Mononuclear cell (primary cell): ENCODE measurements at regions not wholly inside any gene's neighbourhood (a gene's known extent, or its start where the extent isn't known, plus 50 kb on each side); places are given as distances from the start of the nearest gene placed in this dataset.

Source experiments
- H3K27me3 ChIP-seq: 2 replicates; pipeline ENCODE4 v1.6.0; 2011; ENCODE audit warnings: low read length, control low read depth; ENCODE audit not compliant: insufficient read depth
- H3K4me1 ChIP-seq: 2 replicates; pipeline ENCODE4 v1.5.1; 2011; ENCODE audit warnings: mild to moderate bottlenecking, low read length, control low read depth; ENCODE audit not compliant: insufficient read depth
- H3K4me3 ChIP-seq: 2 replicates; pipeline ENCODE4 v1.5.1; 2011; ENCODE audit warnings: mild to moderate bottlenecking, low read length, moderate library complexity
- H3K9me3 ChIP-seq: 2 replicates; pipeline ENCODE4 v1.5.1; 2011; ENCODE audit warnings: low read depth, mild to moderate bottlenecking, control low read depth, low read length

DNA sequence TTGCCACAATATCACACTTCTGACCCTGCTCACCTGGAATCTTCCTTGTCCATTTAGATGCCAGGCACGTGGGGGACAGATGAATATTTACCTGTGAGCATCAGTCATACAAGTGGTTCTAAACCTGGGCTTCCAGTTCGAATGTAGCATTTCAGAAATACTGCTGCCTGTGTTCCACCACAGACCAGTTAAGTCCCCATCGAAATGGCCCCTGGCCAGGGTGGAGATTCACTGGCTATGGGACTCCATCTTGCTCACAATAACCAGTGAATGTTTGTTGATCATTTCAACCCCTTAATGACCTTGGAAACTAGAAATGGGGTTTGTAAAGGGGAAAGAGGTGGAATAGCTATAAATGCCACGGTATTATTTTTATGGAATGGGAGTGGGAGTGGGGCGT, 73.8 kb downstream of the CLDN34 start:
- no peaks in the 10 kb centered on the region for H3K9me3 ChIP-seq
- no peaks in the 10 kb centered on the region for H3K27me3 ChIP-seq

DNA sequence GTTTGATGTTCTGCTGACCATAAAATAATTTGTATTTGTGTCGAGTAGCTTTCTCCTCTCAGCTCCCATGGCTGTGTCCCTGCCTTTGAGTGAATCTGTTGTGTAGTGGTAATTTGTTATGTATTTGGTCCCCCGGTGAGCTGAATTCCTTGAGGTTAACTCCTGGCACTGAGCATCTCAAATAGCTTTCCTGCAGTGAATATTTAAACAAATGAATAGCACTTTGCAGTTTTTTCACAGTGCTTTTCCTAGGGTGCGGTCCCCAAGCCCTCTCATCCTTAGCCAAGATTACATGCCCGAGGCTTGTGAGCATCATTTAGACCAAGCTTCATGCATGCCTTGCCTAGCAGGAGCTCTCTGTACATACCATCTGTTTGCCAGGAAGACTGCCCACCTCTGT, 74.2 kb downstream of the CLDN34 start:
- Histone ChIP-seq H3K4me1 (no peaks in the 10 kb centered on the region), H3K27me3 (no peaks in the 10 kb centered on the region), H3K4me3 (no peak overlapping the region), H3K9me3 (no peaks in the 10 kb centered on the region)

More for the DNA sequence above, 73.8 kb downstream of the CLDN34 start:
- no peaks in the 10 kb centered on the region for H3K4me1 ChIP-seq
- H3K4me3 ChIP-seq, result no peak overlapping the region

DNA sequence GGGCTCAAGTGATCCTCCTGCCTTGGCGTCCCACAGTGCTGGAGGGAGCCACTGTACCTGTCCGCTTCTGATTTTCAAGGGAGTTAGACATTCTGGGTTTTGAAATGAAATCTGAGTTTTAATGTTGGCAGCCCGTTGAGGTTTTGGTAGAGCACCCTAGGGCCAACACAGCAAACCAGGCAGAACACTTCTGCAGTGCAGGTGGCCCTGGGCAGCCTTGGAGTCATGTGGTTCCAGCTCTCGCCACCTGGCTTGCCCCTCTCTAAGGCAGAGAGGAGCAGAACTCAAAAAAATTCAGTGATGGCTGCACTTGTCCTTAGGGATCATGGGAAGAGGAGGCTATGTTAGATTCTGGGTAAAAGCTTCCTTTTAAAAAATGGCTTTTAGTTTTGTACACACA, 74.9 kb downstream of the CLDN34 start:
- Histone ChIP-seq H3K27me3 (no peaks in the 10 kb centered on the region), H3K4me1 (no peaks in the 10 kb centered on the region), H3K9me3 (no peaks in the 10 kb centered on the region), H3K4me3 (no peak overlapping the region)

DNA sequence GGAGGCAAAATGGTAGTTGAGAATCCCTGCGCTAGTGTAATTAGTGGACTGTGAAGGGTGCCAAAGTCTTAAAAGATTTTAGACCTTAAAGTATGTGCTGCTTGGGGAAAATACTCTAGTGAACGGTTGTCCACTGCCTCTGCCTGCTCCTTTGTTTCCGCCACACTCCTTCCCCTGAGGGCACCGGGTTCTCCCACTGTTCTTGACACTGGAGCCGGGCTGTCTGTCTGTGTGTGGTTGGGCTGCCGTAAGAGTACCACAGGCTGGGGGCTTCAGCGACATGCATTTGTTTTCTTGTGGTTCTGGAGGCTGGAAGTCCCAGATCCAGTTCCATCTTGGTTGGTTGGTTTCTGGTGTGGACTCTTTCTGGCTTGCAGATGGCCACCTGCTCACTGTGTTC, 76.2 kb downstream of the CLDN34 start:
- no peaks in the 10 kb centered on the region for H3K9me3 ChIP-seq
- no peaks in the 10 kb centered on the region for H3K27me3 ChIP-seq
- no peak overlapping the region for H3K4me3 ChIP-seq
- H3K4me1 ChIP-seq, result no peaks in the 10 kb centered on the region

DNA sequence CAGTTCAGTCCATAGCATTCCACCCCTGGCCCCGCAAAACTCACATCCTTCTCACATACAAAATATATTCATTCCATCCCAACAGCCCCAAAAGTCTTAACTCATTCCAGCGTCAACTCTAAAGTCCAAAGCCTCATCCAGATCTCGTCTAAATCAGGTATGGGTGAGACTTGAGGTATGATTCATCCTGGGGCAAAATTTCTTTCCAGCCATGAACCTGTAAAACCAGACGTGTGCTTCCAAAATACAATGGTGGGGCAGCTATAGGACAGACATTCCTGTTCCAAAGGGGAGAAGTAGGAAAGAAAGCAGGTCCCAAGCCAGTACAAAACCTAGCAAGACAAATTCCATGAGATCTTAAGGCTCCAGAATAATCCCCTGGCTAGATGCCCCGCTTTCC, 76.9 kb downstream of the CLDN34 start:
- H3K4me1 ChIP-seq, result no peaks in the 10 kb centered on the region
- no peaks in the 10 kb centered on the region for H3K9me3 ChIP-seq
- H3K27me3 ChIP-seq, result no peaks in the 10 kb centered on the region
- H3K4me3 ChIP-seq, result no peak overlapping the region

DNA sequence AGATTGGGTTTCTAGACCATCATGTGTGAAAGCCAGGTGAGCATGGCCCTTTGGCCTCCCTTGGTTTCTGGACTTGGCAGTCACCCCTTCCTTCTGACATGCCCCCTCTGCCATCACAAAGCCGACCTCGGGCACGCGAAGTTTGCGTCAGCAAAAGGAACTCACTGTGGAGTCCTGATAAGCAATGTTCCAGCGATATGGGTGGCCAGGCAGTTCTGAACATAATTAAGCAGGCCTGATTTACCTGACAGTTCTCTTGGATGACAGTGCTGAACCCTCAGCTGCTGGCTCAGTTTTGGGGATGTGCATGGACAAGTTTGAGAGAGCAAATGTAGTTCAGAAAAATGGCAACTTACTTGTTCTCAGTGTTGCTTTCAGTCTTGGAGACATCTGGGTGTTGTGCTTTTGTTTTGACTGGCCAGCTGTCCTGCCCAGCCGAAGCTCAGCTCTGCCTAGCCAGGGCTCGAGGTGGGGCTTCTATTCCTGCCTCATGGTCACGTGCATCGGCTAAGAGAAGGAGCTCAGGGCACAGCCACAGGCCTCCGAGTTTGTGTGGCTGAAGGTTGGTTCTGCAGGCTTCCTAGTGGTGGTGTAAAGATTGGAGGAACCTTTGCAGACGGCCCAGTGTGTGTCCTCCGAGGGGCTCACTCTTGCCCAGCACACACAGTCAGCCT, 78.3 kb downstream of the CLDN34 start:
- Histone ChIP-seq H3K9me3 (no peaks in the 10 kb centered on the region), H3K27me3 (no peaks in the 10 kb centered on the region), H3K4me3 (no peak overlapping the region), H3K4me1 (no peaks in the 10 kb centered on the region)

DNA sequence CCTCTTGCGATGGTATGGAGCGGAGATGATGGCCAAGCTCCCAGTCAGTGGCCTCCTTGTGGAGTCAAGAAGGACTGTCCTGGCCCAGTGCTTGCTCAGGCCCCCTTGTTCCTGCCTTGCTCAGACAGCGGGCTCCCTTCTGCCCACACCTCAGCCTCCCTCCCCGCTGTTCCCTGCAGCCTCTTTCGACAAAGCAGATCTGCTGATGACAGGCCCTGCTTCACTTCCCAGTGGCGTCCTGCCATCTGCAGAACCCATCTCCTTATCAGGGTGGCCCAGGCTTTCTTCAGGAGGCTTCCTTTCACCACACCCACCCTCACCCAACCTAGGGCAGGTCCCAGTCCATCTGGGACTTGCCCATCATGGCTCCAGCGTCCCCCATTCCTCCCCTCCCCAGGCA, 80.0 kb downstream of the CLDN34 start:
- Histone ChIP-seq H3K9me3 (no peaks in the 10 kb centered on the region), H3K27me3 (no peaks in the 10 kb centered on the region), H3K4me1 (no peaks in the 10 kb centered on the region), H3K4me3 (no peak overlapping the region)

DNA sequence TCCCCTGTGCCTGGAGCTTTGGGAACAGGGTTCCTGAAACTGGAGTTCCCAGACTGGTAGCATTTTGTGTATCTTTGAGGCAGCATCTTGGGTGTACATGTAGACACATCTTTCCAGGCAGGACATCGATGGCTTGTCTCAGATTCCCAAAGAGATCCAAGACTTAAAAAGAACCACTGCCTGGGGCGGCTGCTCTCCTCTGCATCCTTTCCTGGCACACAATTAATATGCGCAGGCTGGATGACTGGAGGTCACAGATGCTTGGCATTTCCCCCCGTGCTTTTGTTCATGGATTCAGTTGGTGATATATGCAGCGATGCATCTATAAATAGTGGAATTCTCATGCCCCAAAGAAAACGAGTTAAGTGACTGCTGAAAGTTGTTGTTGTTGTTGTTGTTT, 80.5 kb downstream of the CLDN34 start:
- H3K4me1 ChIP-seq, result no peaks in the 10 kb centered on the region
- H3K9me3 ChIP-seq, result no peaks in the 10 kb centered on the region
- no peak overlapping the region for H3K4me3 ChIP-seq
- no peaks in the 10 kb centered on the region for H3K27me3 ChIP-seq

DNA sequence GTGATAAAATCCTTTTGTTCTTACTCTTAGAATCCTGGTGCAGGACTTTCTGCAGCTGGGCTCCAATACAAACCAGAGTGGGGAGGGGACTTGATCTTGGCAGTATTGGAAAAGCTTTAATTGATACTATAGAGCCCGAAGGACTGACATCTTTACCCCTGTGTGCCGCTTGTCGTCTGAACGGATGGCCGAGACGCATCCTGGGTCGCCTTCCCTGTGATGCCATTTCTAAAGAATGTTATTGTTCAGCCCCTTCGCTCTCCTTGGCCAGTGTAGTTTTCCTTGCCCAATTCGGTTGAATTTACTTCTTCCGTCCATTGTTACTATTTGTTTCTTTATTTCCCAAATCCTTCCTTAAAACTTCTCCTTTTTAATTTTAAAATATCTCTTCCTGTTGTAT, 80.9 kb downstream of the CLDN34 start:
- H3K9me3 ChIP-seq, result no peaks in the 10 kb centered on the region

DNA sequence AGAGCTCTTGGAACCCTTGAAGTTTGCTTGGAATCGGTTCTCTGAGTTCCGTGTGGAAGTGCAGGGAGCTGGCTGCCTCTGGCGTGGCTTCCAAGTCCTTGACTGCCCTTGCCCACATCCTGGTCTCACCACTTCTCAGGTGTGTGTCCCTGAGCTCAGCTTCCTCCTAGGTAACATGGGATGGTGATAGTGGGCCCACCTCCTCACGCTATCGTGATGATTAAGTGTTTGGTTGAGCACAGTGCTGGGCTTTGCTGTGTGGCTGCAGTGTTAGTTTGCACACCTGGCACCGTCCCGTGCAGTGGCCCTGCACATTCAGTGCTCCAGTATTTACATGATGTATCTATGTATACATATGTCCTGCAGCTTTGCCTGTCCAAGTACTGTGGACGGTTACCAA, 81.5 kb downstream of the CLDN34 start:
- Histone ChIP-seq H3K4me3 (no peak overlapping the region), H3K27me3 (no peaks in the 10 kb centered on the region), H3K9me3 (no peaks in the 10 kb centered on the region), H3K4me1 (no peaks in the 10 kb centered on the region)

More for the DNA sequence above, 80.9 kb downstream of the CLDN34 start:
- no peak overlapping the region for H3K4me3 ChIP-seq
- H3K27me3 ChIP-seq, result no peaks in the 10 kb centered on the region
- no peaks in the 10 kb centered on the region for H3K4me1 ChIP-seq

DNA sequence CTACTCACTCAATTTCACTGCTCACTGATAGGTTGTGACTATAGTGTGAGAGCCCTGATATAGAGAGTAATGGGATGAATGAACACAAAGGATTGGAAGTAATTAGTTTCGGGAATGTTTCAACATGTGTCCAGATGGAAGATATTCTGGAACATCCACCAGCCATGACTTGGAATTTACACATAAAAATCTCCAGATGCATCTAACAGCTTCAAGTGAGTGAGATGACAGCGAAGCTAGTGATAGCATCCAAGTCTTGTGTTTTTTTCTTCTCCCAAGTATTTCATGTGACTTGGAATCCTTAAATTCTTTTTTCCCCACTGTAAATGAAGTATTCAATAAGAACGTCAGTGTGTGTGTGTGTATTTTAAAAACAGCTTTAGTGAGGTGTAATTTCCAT, 82.1 kb downstream of the CLDN34 start:
- Histone ChIP-seq H3K4me3 (no peak overlapping the region), H3K4me1 (no peaks in the 10 kb centered on the region), H3K27me3 (no peaks in the 10 kb centered on the region), H3K9me3 (no peaks in the 10 kb centered on the region)

DNA sequence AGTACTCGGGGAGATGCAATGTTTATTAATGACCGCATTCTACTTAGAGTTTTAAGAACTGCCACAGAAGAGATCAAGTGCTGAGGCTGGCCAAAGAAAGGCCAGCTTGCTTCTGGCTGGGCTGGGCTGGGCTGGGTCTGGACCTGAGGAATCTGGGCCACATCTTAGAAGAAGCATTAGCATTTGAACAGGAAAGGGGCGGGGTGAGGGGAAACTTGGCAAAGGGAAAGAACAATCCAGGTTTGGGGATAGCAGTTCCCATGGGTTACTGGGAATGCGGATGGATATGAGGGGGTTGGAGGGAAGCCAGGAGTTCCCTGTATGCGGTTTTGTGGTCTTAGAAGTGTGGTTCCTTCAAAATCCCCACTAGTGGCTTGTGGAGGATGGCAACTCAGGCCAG, 83.3 kb downstream of the CLDN34 start:
- Histone ChIP-seq H3K9me3 (no peaks in the 10 kb centered on the region), H3K4me3 (no peak overlapping the region), H3K4me1 (no peaks in the 10 kb centered on the region), H3K27me3 (no peaks in the 10 kb centered on the region)

DNA sequence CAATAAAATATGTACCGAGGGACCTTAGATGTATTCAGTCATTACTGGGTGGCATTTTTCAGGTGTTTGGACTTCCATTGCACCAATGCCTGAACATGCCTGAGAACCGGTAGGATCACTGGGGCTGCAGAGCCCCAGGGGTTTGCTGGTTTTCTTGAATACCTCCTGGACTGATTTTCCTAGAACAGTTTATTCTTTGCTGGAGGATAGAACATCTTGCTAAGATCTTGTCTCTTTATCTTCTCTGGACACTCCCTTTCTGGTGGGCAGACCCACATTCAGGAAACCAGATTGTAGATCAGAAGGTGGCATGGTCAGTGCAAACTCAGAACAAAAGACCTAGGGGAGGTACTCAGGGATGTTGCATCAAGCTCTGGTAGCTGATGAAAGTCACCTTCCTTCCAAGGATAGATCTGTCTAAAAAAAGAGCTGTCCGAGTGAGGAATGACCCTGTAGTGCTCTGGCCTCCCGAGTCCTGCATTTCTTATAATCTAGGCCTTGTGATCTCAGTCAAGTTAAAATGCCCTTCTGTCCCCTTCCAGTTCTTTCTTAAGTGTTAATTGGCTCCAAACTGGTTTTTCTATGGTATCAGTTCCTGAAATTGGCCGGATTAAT, 84.8 kb downstream of the CLDN34 start:
- Histone ChIP-seq H3K4me3 (no peak overlapping the region), H3K9me3 (no peaks in the 10 kb centered on the region), H3K27me3 (no peaks in the 10 kb centered on the region), H3K4me1 (no peaks in the 10 kb centered on the region)

DNA sequence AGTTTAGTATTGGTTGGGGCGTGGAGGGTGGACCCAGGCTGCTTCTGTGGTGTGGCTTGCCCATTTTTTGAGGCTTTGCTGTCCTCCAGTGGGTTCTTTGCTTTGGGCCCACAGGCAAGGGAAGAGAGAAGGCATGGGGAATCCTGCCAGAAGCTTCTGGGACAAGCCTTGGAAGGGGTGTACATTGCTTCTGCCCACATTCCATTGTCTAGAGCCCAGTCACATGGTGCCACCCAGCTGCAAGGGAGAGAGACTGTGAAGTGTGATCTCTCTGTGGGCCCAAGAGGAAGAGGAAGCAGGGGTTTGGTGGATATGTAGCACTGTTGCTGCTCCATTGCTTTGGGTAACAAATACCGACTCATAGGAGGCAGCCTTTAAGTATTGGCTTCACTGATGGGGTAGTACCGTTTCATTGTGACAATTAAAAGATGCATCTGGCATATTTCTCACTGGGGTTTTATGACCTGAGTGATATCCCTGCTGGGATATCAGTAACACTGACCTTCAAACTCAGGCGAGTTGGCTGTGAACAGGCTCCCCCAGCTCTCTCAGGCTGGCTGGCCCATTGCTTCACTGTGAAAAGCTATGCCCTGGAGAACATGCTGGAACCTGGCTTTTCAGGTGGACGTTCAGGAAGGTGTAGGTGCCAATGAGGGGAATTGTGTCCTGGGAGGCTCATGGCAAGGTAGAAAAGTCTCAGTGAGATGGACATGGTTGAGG, 85.9 kb downstream of the CLDN34 start:
- no peaks in the 10 kb centered on the region for H3K27me3 ChIP-seq
- H3K4me1 ChIP-seq, result no peaks in the 10 kb centered on the region
- no peak overlapping the region for H3K4me3 ChIP-seq
- no peaks in the 10 kb centered on the region for H3K9me3 ChIP-seq

DNA sequence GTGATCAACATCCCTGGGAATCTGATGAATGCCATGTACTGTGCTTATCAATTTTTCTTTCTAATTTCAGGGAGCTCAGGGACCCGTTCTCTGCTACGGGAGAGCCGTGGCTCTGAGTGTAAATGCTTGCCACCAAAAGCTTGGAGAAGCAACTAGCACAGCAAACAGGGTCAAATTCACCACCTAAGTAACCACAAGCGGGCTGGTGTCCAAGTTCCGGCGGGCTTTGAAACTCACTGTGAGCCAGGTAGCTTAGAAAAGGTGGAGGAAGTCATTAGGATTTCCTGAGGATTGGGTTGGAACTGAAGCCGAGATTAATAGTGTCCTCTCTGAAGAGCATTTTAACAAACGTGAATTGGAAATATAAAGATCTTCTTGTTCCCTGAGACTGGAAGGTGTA, 87.2 kb downstream of the CLDN34 start:
- Histone ChIP-seq H3K4me3 (no peak overlapping the region), H3K4me1 (no peaks in the 10 kb centered on the region), H3K9me3 (no peaks in the 10 kb centered on the region), H3K27me3 (no peaks in the 10 kb centered on the region)

DNA sequence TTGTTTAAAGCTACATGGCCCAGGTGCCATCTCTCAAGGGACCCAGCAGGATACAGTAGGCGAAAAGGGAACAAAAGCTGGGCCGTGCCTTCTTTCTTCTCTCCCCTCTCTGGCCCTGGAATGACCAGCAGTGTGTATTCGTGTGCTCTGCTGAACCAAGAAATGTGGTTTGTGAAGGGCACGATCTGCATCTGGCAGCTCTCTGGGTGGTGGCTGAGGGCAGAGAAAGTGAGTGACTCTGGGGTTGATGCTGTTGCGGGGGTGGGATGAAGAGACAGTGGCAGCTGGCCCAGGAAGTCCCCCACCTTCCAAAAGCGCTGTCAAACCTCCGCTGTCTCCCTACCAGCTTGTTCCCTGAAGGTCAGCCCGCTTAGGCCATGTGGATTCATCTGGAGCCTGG, 88.3 kb downstream of the CLDN34 start:
- Histone ChIP-seq H3K27me3 (no peaks in the 10 kb centered on the region), H3K4me1 (no peaks in the 10 kb centered on the region), H3K9me3 (no peaks in the 10 kb centered on the region), H3K4me3 (no peak overlapping the region)
